Neural cell (in vitro differentiated cells): ENCODE measurements at regions not wholly inside any gene's neighbourhood (a gene's known extent, or its start where the extent isn't known, plus 50 kb on each side); places are given as distances from the start of the nearest gene placed in this dataset.

Experiments
- H2AFZ ChIP-seq: fragments of 200-600, 300-800 bp; sonication (generic), shearing (Covaris generic); 2 replicates; pipeline ENCODE4 v1.6.0; 2014; ENCODE audit warnings: low read depth, mild to moderate bottlenecking, antibody characterized with exemption, low read length, moderate library complexity
- H3F3A ChIP-seq: fragments of 200-600 bp; shearing (Covaris generic); 2 replicates; pipeline ENCODE4 v1.6.1; 2016; ENCODE audit warnings: mild to moderate bottlenecking, moderate library complexity, mixed read lengths, antibody characterized with exemption, low read length; ENCODE audit not compliant: insufficient read depth, poor library complexity, severe bottlenecking
- H3K27ac ChIP-seq: fragments of 200-600, 300-800 bp; sonication (generic), shearing (Covaris generic); 2 replicates; pipeline ENCODE4 v1.5.1; 2014; ENCODE audit warnings: mild to moderate bottlenecking, low read length, moderate library complexity
- H3K27me3 ChIP-seq: fragments of 300-800, 200-600 bp; sonication (generic), shearing (Covaris generic); 2 replicates; pipeline ENCODE4 v1.6.0; 2014; ENCODE audit warnings: mild to moderate bottlenecking, low read depth, low read length, moderate library complexity; ENCODE audit not compliant: insufficient read depth
- H3K36me3 ChIP-seq: fragments of 300-800, 200-600 bp; sonication (generic), shearing (Covaris generic); 2 replicates; pipeline ENCODE4 v1.5.1; 2014; ENCODE audit warnings: mild to moderate bottlenecking, antibody characterized with exemption, low read length, moderate library complexity; ENCODE audit not compliant: insufficient read depth
- H3K4me2 ChIP-seq: fragments of 300-800, 200-600 bp; sonication (generic), shearing (Covaris generic); 2 replicates; pipeline ENCODE4 v1.6.0; 2014; ENCODE audit warnings: mild to moderate bottlenecking, low read length
- H3K4me3 ChIP-seq: fragments of 300-800, 200-600 bp; sonication (generic), shearing (Covaris generic); 2 replicates; pipeline ENCODE4 v1.5.1; 2014; ENCODE audit warnings: mild to moderate bottlenecking, low read length, moderate library complexity
- H3K79me2 ChIP-seq: fragments of 200-600 bp; shearing (Covaris generic); replicated peaks from 2 replicates; pipeline ENCODE4 v1.6.0; 2014; ENCODE audit warnings: mild to moderate bottlenecking, low read length, moderate library complexity; ENCODE audit not compliant: insufficient read depth
- H3K9ac ChIP-seq: fragments of 300-800, 200-600 bp; sonication (generic), shearing (Covaris generic); 2 replicates; pipeline ENCODE4 v1.6.1; 2016; ENCODE audit warnings: mild to moderate bottlenecking, low read length, mixed read lengths
- H3K9me2 ChIP-seq: fragments of 200-600 bp; shearing (Covaris generic); 2 replicates; pipeline ENCODE4 v1.6.1; 2016; ENCODE audit warnings: mild to moderate bottlenecking, low read length, mixed read lengths; ENCODE audit not compliant: insufficient read depth
- H3K9me3 ChIP-seq: fragments of 200-600, 300-800 bp; sonication (generic), shearing (Covaris generic); 2 replicates; pipeline ENCODE4 v1.6.1; 2016; ENCODE audit warnings: mild to moderate bottlenecking, mixed run types, low read length, moderate library complexity, mixed read lengths
- H4K20me1 ChIP-seq: fragments of 200-600 bp; shearing (Covaris generic); 2 replicates; pipeline ENCODE4 v1.6.1; 2016; ENCODE audit warnings: mild to moderate bottlenecking, mixed run types; ENCODE audit not compliant: insufficient read depth
- CTCF ChIP-seq: fragments of 450-650 bp; IDR thresholded peaks from 2 replicates; pipeline ENCODE4 v1.5.1; 2014; ENCODE audit warnings: antibody characterized with exemption, mild to moderate bottlenecking, moderate library complexity; ENCODE audit not compliant: poor library complexity, severe bottlenecking
- EP300 ChIP-seq: fragments of 450-650 bp; conservative IDR thresholded peaks from 2 replicates; pipeline ENCODE4 v1.6.1; 2014; ENCODE audit warnings: antibody characterized with exemption, mild to moderate bottlenecking, moderate library complexity; ENCODE audit not compliant: poor library complexity, severe bottlenecking
- EZH2 ChIP-seq: fragments of 200-600, 300-800 bp; shearing (Covaris generic), sonication (generic); IDR thresholded peaks from 2 replicates; pipeline ENCODE4 v1.6.1; 2014; ENCODE audit warnings: antibody characterized with exemption, low read length, borderline replicate concordance, mild to moderate bottlenecking; ENCODE audit not compliant: insufficient read depth, poor library complexity, severe bottlenecking
- MXI1 ChIP-seq: fragments of 450-650 bp; conservative IDR thresholded peaks from 2 replicates; pipeline ENCODE4 v1.6.1; 2014; ENCODE audit warnings: antibody characterized with exemption, mild to moderate bottlenecking; ENCODE audit not compliant: poor library complexity, severe bottlenecking
- POLR2AphosphoS5 ChIP-seq: IDR thresholded peaks from 2 replicates; pipeline ENCODE4 v1.6.1; 2012
- RAD21 ChIP-seq: fragments of 450-650 bp; conservative IDR thresholded peaks from 2 replicates; pipeline ENCODE4 v1.6.1; 2014; ENCODE audit warnings: antibody characterized with exemption, mild to moderate bottlenecking, moderate library complexity
- SMC3 ChIP-seq: fragments of 450-650 bp; conservative IDR thresholded peaks from 2 replicates; pipeline ENCODE4 v1.6.1; 2014; ENCODE audit warnings: antibody characterized with exemption, mild to moderate bottlenecking, moderate library complexity; ENCODE audit not compliant: poor library complexity
- TAF1 ChIP-seq: IDR thresholded peaks from 2 replicates; pipeline ENCODE4 v1.6.1; 2012; ENCODE audit warnings: low read depth
- TF ChIP-seq, protein P1 (sequence below): IDR thresholded peaks from 2 replicates; pipeline ENCODE4 v1.6.1; 2012; ENCODE audit warnings: borderline replicate concordance

DNA sequence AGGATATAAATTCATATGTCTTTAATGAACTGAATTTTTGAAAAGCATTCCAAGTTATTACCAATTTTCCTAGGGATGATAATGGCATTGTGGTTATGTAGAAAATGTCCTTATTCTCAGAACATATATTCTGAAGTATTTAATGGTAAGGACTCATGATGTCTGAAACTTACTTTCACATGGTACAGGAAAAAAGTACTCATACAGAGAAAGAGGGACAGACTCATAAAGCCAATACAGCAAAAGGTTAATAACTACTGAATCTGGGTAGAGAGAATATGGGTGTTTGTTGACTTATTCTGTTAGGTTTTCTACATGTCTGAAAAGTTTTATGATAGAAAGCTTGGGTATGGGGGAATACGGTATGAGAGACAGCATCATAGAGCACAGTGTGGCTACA lies 84.3 kb upstream of the SERTAD2 start:
- no peak overlapping the region for H3K4me2 ChIP-seq
- H3K27ac ChIP-seq, result no peak overlapping the region
- no peaks in the 10 kb centered on the region for H4K20me1 ChIP-seq
- H3K9me3 ChIP-seq, result no peaks in the 10 kb centered on the region
- H3K9ac ChIP-seq, result no peak overlapping the region
- TF ChIP-seq MXI1, result no peak
- no peak for TF ChIP-seq EP300
- TF ChIP-seq POLR2AphosphoS5, result no peak
- TF ChIP-seq SMC3, result no peak
- no peak for TF ChIP-seq RAD21
- no peak for TF ChIP-seq TAF1
- TF ChIP-seq EZH2, result no peak
- no peak for TF ChIP-seq CTCF
- TF ChIP-seq, protein P1, sequence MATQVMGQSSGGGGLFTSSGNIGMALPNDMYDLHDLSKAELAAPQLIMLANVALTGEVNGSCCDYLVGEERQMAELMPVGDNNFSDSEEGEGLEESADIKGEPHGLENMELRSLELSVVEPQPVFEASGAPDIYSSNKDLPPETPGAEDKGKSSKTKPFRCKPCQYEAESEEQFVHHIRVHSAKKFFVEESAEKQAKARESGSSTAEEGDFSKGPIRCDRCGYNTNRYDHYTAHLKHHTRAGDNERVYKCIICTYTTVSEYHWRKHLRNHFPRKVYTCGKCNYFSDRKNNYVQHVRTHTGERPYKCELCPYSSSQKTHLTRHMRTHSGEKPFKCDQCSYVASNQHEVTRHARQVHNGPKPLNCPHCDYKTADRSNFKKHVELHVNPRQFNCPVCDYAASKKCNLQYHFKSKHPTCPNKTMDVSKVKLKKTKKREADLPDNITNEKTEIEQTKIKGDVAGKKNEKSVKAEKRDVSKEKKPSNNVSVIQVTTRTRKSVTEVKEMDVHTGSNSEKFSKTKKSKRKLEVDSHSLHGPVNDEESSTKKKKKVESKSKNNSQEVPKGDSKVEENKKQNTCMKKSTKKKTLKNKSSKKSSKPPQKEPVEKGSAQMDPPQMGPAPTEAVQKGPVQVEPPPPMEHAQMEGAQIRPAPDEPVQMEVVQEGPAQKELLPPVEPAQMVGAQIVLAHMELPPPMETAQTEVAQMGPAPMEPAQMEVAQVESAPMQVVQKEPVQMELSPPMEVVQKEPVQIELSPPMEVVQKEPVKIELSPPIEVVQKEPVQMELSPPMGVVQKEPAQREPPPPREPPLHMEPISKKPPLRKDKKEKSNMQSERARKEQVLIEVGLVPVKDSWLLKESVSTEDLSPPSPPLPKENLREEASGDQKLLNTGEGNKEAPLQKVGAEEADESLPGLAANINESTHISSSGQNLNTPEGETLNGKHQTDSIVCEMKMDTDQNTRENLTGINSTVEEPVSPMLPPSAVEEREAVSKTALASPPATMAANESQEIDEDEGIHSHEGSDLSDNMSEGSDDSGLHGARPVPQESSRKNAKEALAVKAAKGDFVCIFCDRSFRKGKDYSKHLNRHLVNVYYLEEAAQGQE, result no peak
- no peak overlapping the region for H2AFZ ChIP-seq
- H3K9me2 ChIP-seq, result no peaks in the 10 kb centered on the region
- no peaks in the 10 kb centered on the region for H3K36me3 ChIP-seq
- no peak overlapping the region for H3K4me3 ChIP-seq
- no peaks in the 10 kb centered on the region for H3F3A ChIP-seq
- no peaks in the 10 kb centered on the region for H3K79me2 ChIP-seq
- H3K27me3 ChIP-seq, result no peaks in the 10 kb centered on the region

DNA sequence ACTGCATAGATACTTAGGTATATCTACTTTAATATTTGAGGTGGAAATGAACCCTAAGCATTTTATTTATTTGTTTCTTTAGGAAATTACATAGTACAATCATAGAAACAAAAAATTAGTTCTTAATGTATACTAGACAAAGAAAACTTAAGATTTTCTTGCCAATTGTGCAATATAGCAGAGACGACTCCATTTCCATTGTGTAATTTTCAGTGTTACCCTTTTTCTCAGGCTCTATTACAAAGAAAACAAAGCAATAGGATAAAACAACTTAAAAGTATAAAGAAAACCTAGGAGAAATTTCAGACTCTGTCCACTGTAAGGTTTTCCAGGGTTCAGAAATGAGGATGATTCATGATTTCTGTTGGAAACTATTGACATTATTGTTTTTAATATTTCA lies 89.0 kb upstream of the SERTAD2 start:
- Histone ChIP-seq H4K20me1 (no peaks in the 10 kb centered on the region), H3K4me3 (no peak overlapping the region), H3F3A (no peaks in the 10 kb centered on the region), H3K27ac (no peak overlapping the region), H3K9ac (no peak overlapping the region), H3K36me3 (no peaks in the 10 kb centered on the region), H3K79me2 (no peaks in the 10 kb centered on the region), H3K9me3 (no peaks in the 10 kb centered on the region), H3K4me2 (no peak overlapping the region), H3K27me3 (no peaks in the 10 kb centered on the region), H2AFZ (no peak overlapping the region), H3K9me2 (no peaks in the 10 kb centered on the region)
- TF ChIP-seq MXI1, result no peak
- no peak for TF ChIP-seq CTCF
- TF ChIP-seq TAF1, result no peak
